ENCODE measurements at regions not wholly inside any gene's neighbourhood (a gene's known extent, or its start where the extent isn't known, plus 50 kb on each side); places are given as distances from the start of the nearest gene placed in this dataset.

GRCh38 chr1:55426619-55427018, 211.5 kb upstream of the USP24 start:
- no peak overlapping the region for H3K9ac ChIP-seq (ENCODE audit: insufficient read depth, low read length, poor library complexity, severe bottlenecking)
- no peaks in the 10 kb centered on the region for H3K4me1 Mint-ChIP-seq
- intact Hi-C loops (cut with micrococcal nuclease): no loop called here
- H3K27me3 Mint-ChIP-seq (ENCODE audit: low read depth in 3 of 3): peaks cover 0 to 5% (median 4%) of the 10 kb centered on the region in 3 donors
- no peak overlapping the region for H3K27ac ChIP-seq (ENCODE audit: low read depth in 1 of 2, low read length in 2 of 2)
- no peaks in the 10 kb centered on the region for H3K27me3 ChIP-seq (ENCODE audit: control insufficient read depth in 2 of 2, insufficient read depth in 2 of 2, low read length in 2 of 2)
- DNase-seq: no peak
- H3K36me3 Mint-ChIP-seq: no peaks in the 10 kb centered on the region
- peaks cover 0 to 8% of the 10 kb centered on the region in 2 donors for H3K9me3 ChIP-seq (replicated peaks in 1 of 2; ENCODE audit: control insufficient read depth in 1 of 2, insufficient read depth in 1 of 2, low read length in 2 of 2)
- H4K20me1 ChIP-seq (ENCODE audit: insufficient read depth, low read length): no peaks in the 10 kb centered on the region
- no peaks in the 10 kb centered on the region for H3K36me3 ChIP-seq (replicated peaks in 1 of 2; ENCODE audit: control insufficient read depth in 1 of 2, insufficient read depth in 2 of 2, low read length in 2 of 2)
- H3K4me3 ChIP-seq (replicated peaks in 1 of 3; ENCODE audit: low read depth in 2 of 3, low read length in 3 of 3): no peak overlapping the region
- no peaks in the 10 kb centered on the region for H3K79me2 ChIP-seq (ENCODE audit: insufficient read depth, low read length)
- 90% methylated on average over 1 of the region's 2 CpGs for WGBS (ENCODE audit: insufficient coverage)
- H3K4me3 Mint-ChIP-seq: no peak overlapping the region
- peaks cover 3 to 14% (median 6%) of the 10 kb centered on the region in 7 donors for H3K9me3 Mint-ChIP-seq
- no peak for TF ChIP-seq CTCF (IDR thresholded peaks at IDR 0.05)
- no peak overlapping the region for H3K4me2 ChIP-seq (replicated peaks; ENCODE audit: extremely low read depth, low read length, poor library complexity, severe bottlenecking)
- no peaks in the 10 kb centered on the region for H3K4me1 ChIP-seq (ENCODE audit: control insufficient read depth in 1 of 2, insufficient read depth in 2 of 2, low read length in 2 of 2)
- H3K27ac Mint-ChIP-seq: no peak overlapping the region
- H2AFZ ChIP-seq (ENCODE audit: insufficient read depth, low read depth, low read length, poor library complexity, severe bottlenecking): no peak overlapping the region

- 67% methylated on average over 3 of the region's 5 CpGs for WGBS (ENCODE audit: insufficient coverage)
- no peaks in the 10 kb centered on the region for H3K4me1 Mint-ChIP-seq
Measured at GRCh38 chr1:55426156-55426555, 211.0 kb upstream of the USP24 start.

More at GRCh38 chr1:55426156-55426555, 211.0 kb upstream of the USP24 start:
- no peak overlapping the region for H3K9ac ChIP-seq (ENCODE audit: insufficient read depth, low read length, poor library complexity, severe bottlenecking)
- no peak overlapping the region for H3K4me2 ChIP-seq (replicated peaks; ENCODE audit: extremely low read depth, low read length, poor library complexity, severe bottlenecking)
- intact Hi-C loops (cut with micrococcal nuclease): no loop called here
- H3K79me2 ChIP-seq (ENCODE audit: insufficient read depth, low read length): no peaks in the 10 kb centered on the region
- H3K4me3 Mint-ChIP-seq: no peak overlapping the region
- no peaks in the 10 kb centered on the region for H3K36me3 ChIP-seq (replicated peaks in 1 of 2; ENCODE audit: control insufficient read depth in 1 of 2, insufficient read depth in 2 of 2, low read length in 2 of 2)
- no peaks in the 10 kb centered on the region for H3K27me3 ChIP-seq (ENCODE audit: control insufficient read depth in 2 of 2, insufficient read depth in 2 of 2, low read length in 2 of 2)
- H2AFZ ChIP-seq (ENCODE audit: insufficient read depth, low read depth, low read length, poor library complexity, severe bottlenecking): no peak overlapping the region
- peaks cover 0 to 5% (median 4%) of the 10 kb centered on the region in 3 donors for H3K27me3 Mint-ChIP-seq (ENCODE audit: low read depth in 3 of 3)
- peaks cover 0 to 8% of the 10 kb centered on the region in 2 donors for H3K9me3 ChIP-seq (replicated peaks in 1 of 2; ENCODE audit: control insufficient read depth in 1 of 2, insufficient read depth in 1 of 2, low read length in 2 of 2)
- no peak overlapping the region for H3K27ac ChIP-seq (ENCODE audit: low read depth in 1 of 2, low read length in 2 of 2)
- H3K36me3 Mint-ChIP-seq: no peaks in the 10 kb centered on the region
- no peaks in the 10 kb centered on the region for H4K20me1 ChIP-seq (ENCODE audit: insufficient read depth, low read length)
- TF ChIP-seq CTCF (IDR thresholded peaks at IDR 0.05): no peak
- no peak for DNase-seq
- no peaks in the 10 kb centered on the region for H3K4me1 ChIP-seq (ENCODE audit: control insufficient read depth in 1 of 2, insufficient read depth in 2 of 2, low read length in 2 of 2)
- peaks cover 2 to 12% (median 6%) of the 10 kb centered on the region in 7 donors for H3K9me3 Mint-ChIP-seq
- H3K27ac Mint-ChIP-seq: no peak overlapping the region
- H3K4me3 ChIP-seq (replicated peaks in 1 of 3; ENCODE audit: low read depth in 2 of 3, low read length in 3 of 3): no peak overlapping the region

Measured in CD14-positive monocyte (primary cell).